GM10266 (cell line): ENCODE measurements at regions not wholly inside any gene's neighbourhood (a gene's known extent, or its start where the extent isn't known, plus 50 kb on each side); places are given as distances from the start of the nearest gene placed in this dataset.

Experiments used
- DNase-seq: peaks from one replicate; pipeline ENCODE4 v3.0.0; 2012; ENCODE audit errors: extremely low spot score
- CTCF ChIP-seq: IDR thresholded peaks from 2 replicates; pipeline ENCODE4 v1.5.1; 2012; ENCODE audit warnings: mild to moderate bottlenecking, low read depth; ENCODE audit not compliant: control insufficient read depth, insufficient read depth; ENCODE audit errors: missing control alignments

- TF ChIP-seq CTCF, result no peak
- DNase-seq, result no peak
Measured at GRCh38 chr14:99028041-99028440, 244.0 kb downstream of the BCL11B start.

- no peak for TF ChIP-seq CTCF
Measured at GRCh38 chr14:99028521-99028920, 243.5 kb downstream of the BCL11B start.

GRCh38 chr14:99029145-99029915, 242.7 kb downstream of the BCL11B start:
- TF ChIP-seq CTCF, result no peak

More at GRCh38 chr14:99028521-99028920, 243.5 kb downstream of the BCL11B start:
- DNase-seq, result no peak

GRCh38 chr14:99029916-99030305, 242.1 kb downstream of the BCL11B start:
- no peak for TF ChIP-seq CTCF
- no peak for DNase-seq

More at GRCh38 chr14:99029145-99029915, 242.7 kb downstream of the BCL11B start:
- no peak for DNase-seq

GRCh38 chr14:99030454-99030853, 241.5 kb downstream of the BCL11B start:
- no peak for TF ChIP-seq CTCF
- DNase-seq, result no peak

GRCh38 chr14:99032759-99033158, 239.2 kb downstream of the BCL11B start:
- TF ChIP-seq CTCF, result no peak
- no peak for DNase-seq

GRCh38 chr14:99033951-99034350, 238.0 kb downstream of the BCL11B start:
- TF ChIP-seq CTCF, result no peak
- DNase-seq, result no peak
